CD4-positive, alpha-beta memory T cell (primary cell): ENCODE measurements at regions not wholly inside any gene's neighbourhood (a gene's known extent, or its start where the extent isn't known, plus 50 kb on each side); places are given as distances from the start of the nearest gene placed in this dataset.
"Not testable (repeated sequence)": the region's sequence is repeated elsewhere in the genome, so short reads cannot be mapped to it uniquely, and the experiment has no call there.

ENCODE experiments used
- CTCF ChIA-PET: fragments of 350-600 bp; sonication (Branson Sonifier 250); formaldehyde crosslinking; loops from one replicate; lab custom pipeline; 2021; ENCODE audit warnings: inconsistent platforms; ENCODE audit not compliant: partially characterized antibody; lab: Charles Lee
- POLR2A ChIA-PET: fragments of 350-600 bp; sonication (Branson Sonifier 250); formaldehyde crosslinking; loops from one replicate; lab custom pipeline; 2021; ENCODE audit not compliant: partially characterized antibody; lab: Charles Lee
- DNase-seq, 5 donors: peaks; one replicate each; pipeline versions ENCODE4 v3.0.0 to v3.0.0-alpha.2; 2020 to 2022; ENCODE audit warnings: mixed read lengths in 1 of 5
- H3K27ac ChIP-seq: one replicate; pipeline ENCODE4 v1.7.0; 2013; ENCODE audit warnings: low read depth, low read length
- H3K27me3 ChIP-seq: 2 replicates; pipeline ENCODE4 v1.7.0; 2013; ENCODE audit warnings: mild to moderate bottlenecking, low read length, moderate library complexity; ENCODE audit not compliant: insufficient read depth
- H3K36me3 ChIP-seq: 2 replicates; pipeline ENCODE4 v1.7.0; 2013; ENCODE audit warnings: mild to moderate bottlenecking, low read length, moderate library complexity; ENCODE audit not compliant: insufficient read depth
- H3K4me1 ChIP-seq: 2 replicates; pipeline ENCODE4 v1.7.0; 2013; ENCODE audit warnings: mild to moderate bottlenecking, low read length, moderate library complexity; ENCODE audit not compliant: insufficient read depth
- H3K4me3 ChIP-seq, 2 donors: one replicate each; pipeline ENCODE4 v1.7.0; 2013; ENCODE audit warnings: low read length in 2 of 2, mild to moderate bottlenecking in 1 of 2
- H3K9me3 ChIP-seq, 2 donors: one replicate each; pipeline ENCODE4 v1.7.0; 2013; ENCODE audit warnings: low read length in 2 of 2, control low read depth in 1 of 2; ENCODE audit not compliant: control insufficient read depth in 1 of 2
- H3K27ac Mint-ChIP-seq, 7 donors: one replicate each; pipeline ENCODE4 v1.8.0; 2020 to 2021; ENCODE audit warnings: mixed read lengths in 7 of 7, mild to moderate bottlenecking in 6 of 7, inconsistent platforms in 3 of 7, moderate library complexity in 3 of 7
- H3K27me3 Mint-ChIP-seq, 2 donors: one replicate each; pipeline ENCODE4 v1.8.0; 2020 to 2021; ENCODE audit warnings: mixed read lengths in 2 of 2
- H3K36me3 Mint-ChIP-seq, 2 donors: one replicate each; pipeline ENCODE4 v1.8.0; 2020 to 2021; ENCODE audit warnings: mixed read lengths in 2 of 2, inconsistent platforms in 1 of 2, mild to moderate bottlenecking in 1 of 2
- H3K4me1 Mint-ChIP-seq, 4 donors: one replicate each; pipeline ENCODE4 v1.8.0; 2020 to 2021; ENCODE audit warnings: mixed read lengths in 4 of 4, mild to moderate bottlenecking in 1 of 4
- H3K4me3 Mint-ChIP-seq, 8 donors: one replicate each; pipeline ENCODE4 v1.8.0; 2020 to 2021; ENCODE audit warnings: mixed read lengths in 8 of 8, mild to moderate bottlenecking in 7 of 8, moderate library complexity in 6 of 8, inconsistent platforms in 3 of 8
- H3K9me3 Mint-ChIP-seq, 8 donors: one replicate each; pipeline ENCODE4 v1.8.0; 2020 to 2021; ENCODE audit warnings: mixed read lengths in 8 of 8, mild to moderate bottlenecking in 5 of 8, inconsistent platforms in 3 of 8, moderate library complexity in 1 of 8
- intact Hi-C: fragments of 100-400 bp; cut with micrococcal nuclease; formaldehyde crosslinking; loops from one replicate; pipeline ENCODE4 v1.15.1; 2023

- H3K9me3 Mint-ChIP-seq, H3K27me3 ChIP-seq, H3K36me3 ChIP-seq, H3K9me3 ChIP-seq, H3K4me3 Mint-ChIP-seq, H3K27me3 Mint-ChIP-seq, DNase-seq, H3K4me1 ChIP-seq, intact Hi-C loops, H3K36me3 Mint-ChIP-seq, H3K4me1 Mint-ChIP-seq, H3K4me3 ChIP-seq, H3K27ac Mint-ChIP-seq, CTCF ChIA-PET, POLR2A ChIA-PET, H3K27ac ChIP-seq: not testable (repeated sequence)
Measured at GRCh38 chr6:57915300-57915699, 597.9 kb downstream of the PRIM2 start.

DNA sequence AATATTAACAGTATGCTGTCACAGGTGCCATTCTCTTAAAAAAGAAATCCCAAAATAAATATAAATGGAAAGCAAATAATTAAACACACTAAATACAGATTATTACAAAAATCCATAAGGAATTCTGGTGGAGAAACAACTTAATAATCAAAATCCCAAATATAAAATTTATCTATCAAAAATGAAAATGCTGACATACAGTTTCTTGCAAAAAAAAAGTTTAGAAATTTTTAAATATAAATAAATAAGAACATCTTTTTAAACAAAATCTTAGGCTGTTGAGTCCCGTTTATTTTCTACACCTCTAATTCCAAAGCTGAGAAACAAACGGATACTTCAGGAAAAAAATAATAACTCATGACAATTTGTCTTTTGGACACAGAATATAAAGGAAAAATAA lies 625.5 kb downstream of the PRIM2 start:
- H3K4me1 Mint-ChIP-seq, H3K9me3 Mint-ChIP-seq, H3K9me3 ChIP-seq, H3K27me3 ChIP-seq, intact Hi-C loops, CTCF ChIA-PET, DNase-seq, H3K36me3 ChIP-seq, H3K27ac ChIP-seq, H3K4me1 ChIP-seq, POLR2A ChIA-PET, H3K4me3 Mint-ChIP-seq, H3K4me3 ChIP-seq, H3K27me3 Mint-ChIP-seq, H3K27ac Mint-ChIP-seq: not testable (repeated sequence)
- H3K36me3 Mint-ChIP-seq: peaks cover 5 to 18% of the 10 kb centered on the region in 2 donors

GRCh38 chr6:57946084-57946768 lies 628.8 kb downstream of the PRIM2 start:
- H3K27me3 ChIP-seq, H3K4me1 Mint-ChIP-seq, H3K27ac Mint-ChIP-seq, H3K27ac ChIP-seq, DNase-seq, H3K4me3 Mint-ChIP-seq, H3K27me3 Mint-ChIP-seq, POLR2A ChIA-PET, intact Hi-C loops, H3K9me3 ChIP-seq, H3K4me1 ChIP-seq, H3K9me3 Mint-ChIP-seq, H3K4me3 ChIP-seq, H3K36me3 ChIP-seq, CTCF ChIA-PET: not testable (repeated sequence)
- H3K36me3 Mint-ChIP-seq: peaks cover 16 to 30% of the 10 kb centered on the region in 2 donors

- H3K4me1 Mint-ChIP-seq, H3K27ac Mint-ChIP-seq, H3K4me3 ChIP-seq, DNase-seq, CTCF ChIA-PET, H3K9me3 ChIP-seq, H3K27ac ChIP-seq, intact Hi-C loops, POLR2A ChIA-PET, H3K36me3 ChIP-seq, H3K27me3 ChIP-seq, H3K4me1 ChIP-seq, H3K4me3 Mint-ChIP-seq, H3K27me3 Mint-ChIP-seq, H3K9me3 Mint-ChIP-seq: not testable (repeated sequence)
- peaks cover 16 to 33% of the 10 kb centered on the region in 2 donors for H3K36me3 Mint-ChIP-seq
Measured at GRCh38 chr6:57946769-57947091, 629.3 kb downstream of the PRIM2 start.

- POLR2A ChIA-PET, H3K4me3 Mint-ChIP-seq, H3K4me1 Mint-ChIP-seq, H3K4me1 ChIP-seq, CTCF ChIA-PET, H3K9me3 ChIP-seq, H3K27ac Mint-ChIP-seq, H3K27me3 ChIP-seq, intact Hi-C loops, H3K27ac ChIP-seq, DNase-seq, H3K9me3 Mint-ChIP-seq, H3K36me3 ChIP-seq, H3K27me3 Mint-ChIP-seq, H3K4me3 ChIP-seq: not testable (repeated sequence)
- H3K36me3 Mint-ChIP-seq: peaks cover 21 to 37% of the 10 kb centered on the region in 2 donors
Measured at GRCh38 chr6:57948481-57948880, 631.1 kb downstream of the PRIM2 start.

- H3K27me3 ChIP-seq, H3K4me3 Mint-ChIP-seq, H3K27me3 Mint-ChIP-seq, H3K27ac Mint-ChIP-seq, H3K9me3 Mint-ChIP-seq, H3K27ac ChIP-seq, H3K4me3 ChIP-seq, H3K4me1 Mint-ChIP-seq, H3K9me3 ChIP-seq, H3K36me3 ChIP-seq, DNase-seq, intact Hi-C loops, H3K4me1 ChIP-seq, CTCF ChIA-PET, POLR2A ChIA-PET: not testable (repeated sequence)
- peaks cover 21 to 37% of the 10 kb centered on the region in 2 donors for H3K36me3 Mint-ChIP-seq
Measured at GRCh38 chr6:57950430-57950829, 633.0 kb downstream of the PRIM2 start.

- H3K4me3 Mint-ChIP-seq, POLR2A ChIA-PET: not testable (repeated sequence)
- peaks cover 3 to 22% of the 10 kb centered on the region in 2 donors for H3K27me3 Mint-ChIP-seq
Measured at GRCh38 chr6:57966757-57967156, 649.3 kb downstream of the PRIM2 start.

DNA sequence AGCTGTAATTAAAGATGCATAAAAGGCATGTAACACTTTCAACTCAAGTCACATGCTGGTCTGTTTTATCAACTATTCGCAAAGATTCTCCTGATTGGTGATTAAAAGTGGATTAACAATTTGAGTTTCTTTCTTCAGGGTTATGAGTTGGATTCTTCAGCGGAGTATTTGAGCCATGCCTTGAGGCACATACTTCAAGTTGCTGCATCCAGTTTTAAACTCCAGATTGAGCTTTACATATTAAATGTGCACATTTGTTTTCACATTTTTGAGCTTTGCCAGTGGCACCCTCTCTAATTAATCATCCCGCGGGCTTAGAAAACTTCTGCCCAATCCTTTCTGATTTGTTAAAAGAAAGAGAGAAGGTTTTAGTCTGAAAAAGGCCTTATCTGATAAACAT lies 654.5 kb downstream of the PRIM2 start:
- DNase-seq, POLR2A ChIA-PET, H3K9me3 ChIP-seq, H3K36me3 ChIP-seq, CTCF ChIA-PET, H3K36me3 Mint-ChIP-seq, intact Hi-C loops, H3K4me3 Mint-ChIP-seq, H3K4me1 ChIP-seq, H3K4me1 Mint-ChIP-seq, H3K27me3 ChIP-seq, H3K9me3 Mint-ChIP-seq, H3K27ac Mint-ChIP-seq, H3K27ac ChIP-seq, H3K4me3 ChIP-seq: not testable (repeated sequence)
- H3K27me3 Mint-ChIP-seq: peaks cover 7 to 18% of the 10 kb centered on the region in 2 donors

More at GRCh38 chr6:57966757-57967156, 649.3 kb downstream of the PRIM2 start:
- intact Hi-C loops, H3K36me3 Mint-ChIP-seq, H3K27me3 ChIP-seq, H3K27ac ChIP-seq, DNase-seq, H3K9me3 ChIP-seq, H3K9me3 Mint-ChIP-seq, H3K4me1 Mint-ChIP-seq, H3K4me3 ChIP-seq, CTCF ChIA-PET, H3K4me1 ChIP-seq, H3K36me3 ChIP-seq, H3K27ac Mint-ChIP-seq: not testable (repeated sequence)
